ENCODE measurements at regions not wholly inside any gene's neighbourhood (a gene's known extent, or its start where the extent isn't known, plus 50 kb on each side); places are given as distances from the start of the nearest gene placed in this dataset.

DNA sequence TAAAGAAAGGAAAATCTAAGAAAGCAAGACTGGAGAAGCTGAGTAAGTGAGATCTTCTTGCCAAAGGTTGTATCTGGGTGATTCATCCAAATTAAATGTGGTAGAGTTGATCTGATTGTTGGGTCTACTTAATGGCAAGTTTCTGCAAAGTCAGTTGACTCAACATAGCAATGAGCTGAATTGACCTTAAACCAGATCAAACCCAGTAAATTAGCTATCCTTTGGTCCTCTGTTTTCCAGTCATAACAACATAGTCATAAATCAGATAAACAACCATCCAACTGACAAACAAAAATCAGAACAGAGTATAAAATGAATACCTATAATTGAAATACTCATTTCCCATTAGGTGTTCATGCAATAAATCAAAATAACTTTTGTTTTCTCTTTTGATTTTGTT is 142.6 kb upstream of the CFAP20DC start:
- no peak overlapping the region for H3K4me3 ChIP-seq (ENCODE audit: low read depth, low read length)
- TF ChIP-seq, protein P1, sequence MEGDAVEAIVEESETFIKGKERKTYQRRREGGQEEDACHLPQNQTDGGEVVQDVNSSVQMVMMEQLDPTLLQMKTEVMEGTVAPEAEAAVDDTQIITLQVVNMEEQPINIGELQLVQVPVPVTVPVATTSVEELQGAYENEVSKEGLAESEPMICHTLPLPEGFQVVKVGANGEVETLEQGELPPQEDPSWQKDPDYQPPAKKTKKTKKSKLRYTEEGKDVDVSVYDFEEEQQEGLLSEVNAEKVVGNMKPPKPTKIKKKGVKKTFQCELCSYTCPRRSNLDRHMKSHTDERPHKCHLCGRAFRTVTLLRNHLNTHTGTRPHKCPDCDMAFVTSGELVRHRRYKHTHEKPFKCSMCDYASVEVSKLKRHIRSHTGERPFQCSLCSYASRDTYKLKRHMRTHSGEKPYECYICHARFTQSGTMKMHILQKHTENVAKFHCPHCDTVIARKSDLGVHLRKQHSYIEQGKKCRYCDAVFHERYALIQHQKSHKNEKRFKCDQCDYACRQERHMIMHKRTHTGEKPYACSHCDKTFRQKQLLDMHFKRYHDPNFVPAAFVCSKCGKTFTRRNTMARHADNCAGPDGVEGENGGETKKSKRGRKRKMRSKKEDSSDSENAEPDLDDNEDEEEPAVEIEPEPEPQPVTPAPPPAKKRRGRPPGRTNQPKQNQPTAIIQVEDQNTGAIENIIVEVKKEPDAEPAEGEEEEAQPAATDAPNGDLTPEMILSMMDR (conservative IDR thresholded peaks at IDR 0.05; ENCODE audit: low read depth, low read length) = no peak
- peak; percentile 12 for DNase-seq (ENCODE audit: low read depth)

DNA sequence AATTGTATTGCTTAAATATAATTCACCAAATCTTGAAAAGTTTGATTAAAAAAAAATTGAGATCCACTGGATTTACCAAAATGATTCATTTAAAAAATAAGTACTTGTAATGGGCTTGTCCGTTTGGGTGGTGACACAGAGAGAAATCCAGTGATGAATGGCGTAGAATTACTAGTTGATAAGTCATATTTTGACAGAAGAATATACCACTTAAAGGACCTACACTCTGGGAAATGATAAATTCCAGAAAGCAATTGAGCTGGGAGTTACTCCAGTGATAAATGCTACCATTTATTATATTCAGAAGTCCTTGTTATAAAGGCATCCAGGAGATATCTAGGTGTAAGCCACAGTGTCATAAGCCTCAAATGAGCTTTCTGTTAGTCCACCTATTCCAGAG is 141.8 kb upstream of the CFAP20DC start:
- TF ChIP-seq, protein P1 (conservative IDR thresholded peaks at IDR 0.05; ENCODE audit: low read depth, low read length) = no peak

DNA sequence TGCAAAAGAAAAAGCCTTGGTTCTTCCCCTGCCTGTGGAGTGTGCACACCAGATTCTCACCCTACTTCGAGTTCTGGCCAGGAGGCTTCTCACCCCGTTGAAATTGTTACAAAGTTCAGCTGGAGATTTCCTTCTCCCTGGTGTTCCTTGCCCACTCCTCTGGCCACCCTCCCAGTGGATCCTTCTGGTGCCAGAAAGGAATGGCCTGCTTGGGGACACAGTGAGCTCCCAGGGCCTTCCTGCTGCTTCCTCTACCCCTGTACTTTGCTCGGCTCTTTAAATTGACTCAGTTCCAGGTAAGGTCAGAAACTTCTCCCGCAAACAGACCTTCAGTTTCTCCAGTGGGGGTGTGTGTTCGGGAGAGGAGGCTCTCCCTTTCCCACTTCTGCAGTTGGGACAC is 140.1 kb upstream of the CFAP20DC start:
- no peak for DNase-seq (ENCODE audit: low read depth)
- no peak overlapping the region for H3K4me3 ChIP-seq (ENCODE audit: low read depth, low read length)
- TF ChIP-seq, protein P1 (conservative IDR thresholded peaks at IDR 0.05; ENCODE audit: low read depth, low read length) = no peak

More for the DNA sequence above, 141.8 kb upstream of the CFAP20DC start:
- no peak for DNase-seq (ENCODE audit: low read depth)
- H3K4me3 ChIP-seq (ENCODE audit: low read depth, low read length) = no peak overlapping the region

DNA sequence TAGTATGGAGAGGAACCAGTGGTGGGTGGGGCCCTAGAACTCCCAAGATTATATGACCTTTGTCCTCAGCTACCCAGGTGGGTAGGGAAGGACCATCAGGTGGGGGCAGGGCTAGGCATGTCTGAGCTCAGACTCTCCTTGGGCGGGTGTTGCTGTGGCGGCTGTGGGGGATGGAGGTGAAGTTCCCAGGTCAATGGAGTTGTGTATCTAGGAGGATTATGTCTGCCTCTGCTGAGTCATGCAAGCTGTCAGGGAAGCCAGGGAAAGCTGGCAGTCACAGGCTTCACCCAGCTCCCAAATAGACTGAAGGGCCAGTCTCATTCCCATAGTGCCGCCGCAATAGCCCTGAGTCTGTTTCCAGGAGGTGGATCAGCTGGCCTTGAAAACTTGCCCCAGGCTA is 139.7 kb upstream of the CFAP20DC start:
- no peak overlapping the region for H3K4me3 ChIP-seq (ENCODE audit: low read depth, low read length)
- TF ChIP-seq, protein P1 (conservative IDR thresholded peaks at IDR 0.05; ENCODE audit: low read depth, low read length) = no peak
- DNase-seq (ENCODE audit: low read depth) = no peak

DNA sequence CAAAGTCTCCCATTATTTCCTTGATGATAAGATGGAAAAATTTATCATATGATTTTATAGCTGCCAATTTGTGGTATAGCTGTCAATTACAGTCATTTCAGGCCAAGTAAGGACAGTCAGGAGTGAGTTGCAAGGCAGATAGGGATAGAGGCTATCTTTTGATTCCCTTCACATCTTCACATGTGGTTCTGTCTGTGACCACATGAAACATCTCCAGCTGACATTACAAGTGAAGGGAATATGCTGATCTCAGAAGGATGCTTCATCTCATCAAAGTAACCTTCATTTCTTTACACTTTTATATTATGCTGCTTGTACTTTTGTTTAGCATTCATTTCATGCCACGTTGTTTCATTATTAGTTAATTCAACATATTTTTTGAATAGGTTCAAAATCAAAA is 136.9 kb upstream of the CFAP20DC start:
- no peak overlapping the region for H3K4me3 ChIP-seq (ENCODE audit: low read depth, low read length)
- TF ChIP-seq, protein P1 (conservative IDR thresholded peaks at IDR 0.05; ENCODE audit: low read depth, low read length) = no peak
- DNase-seq (ENCODE audit: low read depth) = no peak

DNA sequence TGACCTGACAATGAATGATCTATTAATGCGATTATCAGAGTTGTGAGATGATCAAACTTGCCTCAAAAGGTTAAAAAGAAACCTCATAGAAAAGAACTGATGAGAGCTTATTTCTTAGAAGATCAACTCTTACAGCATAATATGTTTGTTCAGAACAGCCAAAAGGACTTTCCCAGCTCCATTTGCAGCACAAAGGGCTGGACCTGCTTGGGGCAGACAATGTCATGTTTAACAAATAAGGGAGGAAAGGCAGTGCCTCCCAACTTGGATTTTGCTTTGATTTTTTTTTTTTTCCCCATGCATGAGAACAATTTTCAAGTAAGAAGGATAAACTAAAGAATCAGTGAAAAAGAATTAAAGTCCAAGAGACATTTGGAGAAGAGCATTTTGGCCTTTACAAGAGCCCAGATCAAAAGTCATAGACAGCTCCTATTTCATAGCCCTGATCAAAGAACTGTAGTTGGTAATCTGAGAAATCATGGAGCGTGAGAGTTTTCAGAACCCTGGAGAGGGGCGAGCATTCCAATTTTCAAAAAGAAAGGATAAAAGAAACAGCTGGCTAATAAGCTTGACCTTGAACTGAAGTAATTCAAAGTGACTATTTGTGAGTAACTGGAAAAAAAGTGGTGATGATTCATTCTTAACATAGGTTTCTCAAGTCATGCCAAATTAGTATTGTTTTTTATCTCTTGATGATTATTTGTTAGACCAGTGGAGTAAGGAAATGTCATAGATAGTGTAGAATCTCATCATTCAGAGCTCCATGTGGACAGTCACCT is 136.0 kb upstream of the CFAP20DC start:
- peak; percentile 7 for DNase-seq (ENCODE audit: low read depth)
- no peak overlapping the region for H3K4me3 ChIP-seq (ENCODE audit: low read depth, low read length)
- TF ChIP-seq, protein P1 (conservative IDR thresholded peaks at IDR 0.05; ENCODE audit: low read depth, low read length) = no peak

DNA sequence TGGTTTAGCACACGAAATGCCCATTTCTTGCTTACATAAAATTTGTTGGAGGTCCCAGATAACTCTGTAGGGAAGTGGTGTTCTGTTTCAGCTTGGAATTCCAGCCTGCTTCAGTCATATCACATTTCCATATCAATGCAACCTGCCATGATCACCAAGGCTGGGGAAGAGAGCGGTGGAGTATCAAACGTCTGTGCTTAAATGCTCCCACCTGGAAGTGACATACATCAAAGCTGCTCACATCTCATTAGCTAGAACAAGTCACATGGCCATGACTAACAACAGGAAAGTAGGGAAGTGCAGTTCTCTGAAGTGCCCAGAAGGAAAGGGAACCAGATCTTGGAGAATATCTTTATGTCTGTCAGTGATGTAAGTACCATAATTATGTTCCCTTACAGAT is 130.2 kb upstream of the CFAP20DC start:
- H3K4me3 ChIP-seq (ENCODE audit: low read depth, low read length) = no peak overlapping the region
- TF ChIP-seq, protein P1 (conservative IDR thresholded peaks at IDR 0.05; ENCODE audit: low read depth, low read length) = no peak
- no peak for DNase-seq (ENCODE audit: low read depth)

All from choroid plexus epithelial cell (primary cell).